ENCODE measurements at regions not wholly inside any gene's neighbourhood (a gene's known extent, or its start where the extent isn't known, plus 50 kb on each side); places are given as distances from the start of the nearest gene placed in this dataset.

DNA sequence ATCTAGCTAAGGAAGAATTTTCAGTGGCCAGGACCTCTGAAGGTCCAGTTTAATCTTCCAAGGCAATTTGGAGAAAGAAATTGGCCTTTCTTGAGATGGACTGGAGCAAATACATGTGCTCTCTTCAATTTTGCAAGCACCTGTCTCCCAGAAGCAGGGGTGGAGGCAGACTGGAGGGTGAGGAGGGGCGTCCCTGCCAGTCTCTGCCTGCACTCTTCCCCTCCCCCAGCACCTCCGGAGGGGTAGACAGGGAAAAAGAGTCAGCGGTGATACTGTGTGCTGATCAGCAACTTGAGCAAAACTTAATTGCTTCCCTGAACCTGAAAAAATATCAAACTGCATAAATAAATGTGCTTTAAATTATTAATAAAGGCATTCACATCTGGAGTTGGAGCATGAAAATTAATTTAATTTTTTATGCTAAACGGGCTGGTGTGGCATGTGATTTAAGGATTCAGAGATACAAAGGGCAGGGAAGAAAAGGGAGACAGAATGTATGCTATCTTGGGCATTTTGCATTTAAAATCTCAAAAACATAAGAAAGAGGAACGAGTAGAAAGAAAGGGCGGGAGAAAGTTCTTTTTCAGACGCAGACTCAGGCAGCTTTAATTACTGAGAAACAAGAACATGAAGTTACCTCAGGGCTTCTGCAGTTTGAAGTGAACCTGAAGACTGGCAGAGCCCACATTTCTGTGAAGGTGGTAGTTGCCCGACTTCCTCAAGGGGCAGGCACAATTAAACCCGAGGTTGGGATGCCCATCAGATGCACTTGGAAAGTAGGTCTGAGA lies 319.7 kb downstream of the UACA start:
- DNase-seq (ENCODE audit: low read depth), result no peak

DNA sequence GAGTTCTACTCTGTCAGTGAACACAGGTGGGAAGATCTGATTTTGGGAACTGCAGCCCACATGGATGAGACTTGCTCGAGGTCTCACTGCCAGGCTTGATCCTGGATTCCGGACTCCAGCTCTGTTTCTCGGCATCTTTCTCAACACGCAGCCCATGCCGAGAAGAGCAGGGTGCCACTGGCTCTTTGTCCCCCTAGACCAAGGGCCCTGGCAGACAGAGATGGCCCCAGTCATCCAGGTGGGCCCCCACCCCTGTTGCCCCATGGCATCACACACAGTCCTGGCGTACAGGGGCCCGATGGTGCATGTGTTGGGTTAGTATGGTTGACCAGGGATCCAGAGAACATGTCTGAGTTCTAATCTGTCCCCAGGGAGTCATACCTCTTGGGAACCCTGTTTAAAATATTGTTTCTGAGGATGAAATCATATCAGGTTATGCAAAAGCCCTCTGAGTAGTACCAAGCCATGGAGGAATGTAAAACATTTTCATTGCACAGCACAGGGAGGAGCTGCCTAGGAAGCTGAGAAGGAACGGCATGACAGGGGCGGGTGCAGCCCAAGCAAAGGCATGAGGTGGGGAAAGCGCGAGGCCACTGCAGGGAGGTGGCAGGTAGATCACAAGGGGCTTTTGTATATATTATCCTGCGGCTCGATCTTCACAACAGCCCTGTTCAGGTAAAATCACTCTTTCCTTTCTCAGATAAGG lies 320.6 kb downstream of the UACA start:
- DNase-seq (ENCODE audit: low read depth), result no peak

DNA sequence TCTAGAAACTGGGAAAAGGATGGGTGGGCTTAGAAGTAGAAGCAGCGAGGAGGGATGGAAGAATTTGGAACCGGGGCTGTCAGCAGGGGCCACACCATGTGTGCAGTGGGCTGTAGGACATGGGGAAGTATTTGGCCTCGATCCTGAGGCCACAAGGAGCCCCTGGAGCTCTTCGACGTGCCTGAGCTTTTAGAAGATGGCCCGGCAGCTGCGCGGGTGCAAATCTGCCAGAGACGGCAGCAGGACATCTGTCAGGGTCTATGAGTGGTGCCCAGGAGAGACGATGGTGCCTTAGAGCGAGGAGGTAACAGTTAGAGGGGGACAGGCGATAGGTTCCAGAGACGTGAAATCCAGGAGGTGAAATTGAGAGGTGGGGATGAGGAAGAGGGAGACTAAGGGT lies 321.1 kb downstream of the UACA start:
- no peak for DNase-seq (ENCODE audit: low read depth)

DNA sequence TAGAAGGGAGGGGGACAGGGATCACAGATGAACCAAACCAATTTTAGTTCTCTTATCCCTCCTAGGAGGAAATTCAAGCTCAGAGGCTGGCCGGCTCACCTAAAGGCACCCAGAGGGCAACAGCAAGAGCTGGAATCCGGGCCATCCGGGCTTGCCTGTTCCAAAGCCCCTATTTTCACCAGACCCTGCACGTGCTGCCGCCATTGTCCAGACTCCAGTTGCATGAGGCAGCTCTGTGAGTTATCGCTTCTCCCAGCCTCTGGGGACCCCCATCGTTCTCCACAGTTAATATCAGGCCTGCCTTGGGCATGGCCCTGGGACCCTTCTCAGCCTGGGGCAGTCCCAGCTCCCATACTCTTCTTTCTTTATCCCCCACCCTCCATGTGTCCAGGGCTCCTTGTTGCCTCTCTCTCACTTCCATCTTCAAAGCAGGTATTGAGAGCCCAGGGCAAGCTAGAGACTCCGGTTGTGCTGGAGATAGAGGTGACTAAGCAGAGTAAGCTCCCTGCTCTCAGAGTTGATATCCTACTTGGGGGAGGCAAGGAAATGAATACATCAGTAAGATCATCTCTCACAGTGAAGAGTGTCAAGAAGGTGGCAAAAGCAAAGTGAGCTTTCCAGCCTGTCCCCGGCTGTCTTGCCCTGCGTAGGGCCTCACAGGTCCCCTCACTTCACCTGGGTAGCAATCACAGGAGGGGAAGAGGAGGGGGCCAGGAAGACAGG lies 322.8 kb downstream of the UACA start:
- no peak for DNase-seq (ENCODE audit: low read depth)

DNA sequence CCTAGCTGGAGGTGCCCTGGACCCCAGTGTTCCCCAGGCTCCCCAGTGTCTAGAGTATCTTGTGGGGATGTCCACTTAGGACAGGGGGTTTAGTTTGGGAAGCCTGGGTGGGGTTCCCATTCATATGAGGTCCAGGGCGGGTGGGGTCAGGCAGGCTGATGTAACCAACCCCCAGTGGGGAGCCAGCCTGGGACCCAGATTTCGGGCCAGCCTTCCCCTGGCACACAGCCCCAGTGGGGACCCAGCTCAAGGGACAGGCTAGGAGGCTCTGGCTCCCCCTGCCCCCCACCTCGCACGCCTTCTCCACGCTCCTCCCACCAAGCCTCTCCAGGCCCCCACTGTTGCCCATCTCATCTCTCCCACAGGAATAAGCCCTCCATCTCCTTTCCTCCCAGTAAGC lies 323.5 kb downstream of the UACA start:
- no peak for DNase-seq (ENCODE audit: low read depth)

DNA sequence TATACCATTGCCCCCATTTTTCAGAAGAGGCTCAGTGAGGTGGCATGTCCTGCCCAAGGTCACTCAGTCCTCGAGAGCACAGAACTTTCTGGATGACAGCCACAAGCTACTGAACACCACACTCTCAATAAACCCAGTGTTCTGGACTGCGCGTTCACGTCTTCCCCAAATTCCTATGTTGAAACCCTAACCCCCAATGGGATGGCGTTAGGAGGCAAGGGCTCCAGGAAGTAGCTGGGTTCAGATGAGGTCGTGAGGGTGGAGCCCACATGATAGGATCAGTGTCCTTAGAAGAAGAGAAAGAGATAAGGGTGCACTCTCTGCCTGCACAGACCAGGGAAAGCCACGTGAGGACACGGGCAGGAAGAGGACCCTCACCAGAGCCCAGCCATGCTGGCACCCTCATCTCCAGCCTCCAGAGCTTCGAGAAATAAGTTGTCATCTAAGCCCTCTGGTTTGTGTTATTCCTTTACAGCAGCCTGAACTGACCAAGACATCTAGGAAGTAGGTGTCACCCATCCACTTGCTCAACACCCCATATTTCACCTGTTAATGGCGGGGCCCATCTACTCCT lies 324.0 kb downstream of the UACA start:
- DNase-seq (ENCODE audit: low read depth), result no peak

DNA sequence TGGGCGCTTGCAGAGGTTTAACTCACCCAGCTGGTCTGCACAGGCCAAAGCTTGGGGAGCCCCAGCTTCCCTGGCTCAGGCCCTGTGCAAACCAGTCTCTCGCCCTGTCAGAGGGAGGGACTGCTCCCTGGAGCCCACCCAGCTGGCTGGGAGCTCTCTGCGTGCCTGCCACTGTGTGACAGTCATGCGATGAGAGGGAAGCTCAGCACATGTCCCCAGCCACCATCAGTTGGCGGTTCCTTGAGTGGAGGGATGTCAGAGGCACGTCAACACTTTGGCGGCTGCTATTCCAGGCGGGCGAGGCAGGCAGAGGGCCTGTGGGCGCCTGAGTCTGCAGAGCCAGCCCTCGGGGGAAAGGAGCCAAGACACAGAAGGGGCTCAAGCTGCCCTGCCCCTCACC lies 324.6 kb downstream of the UACA start:
- no peak for DNase-seq (ENCODE audit: low read depth)

DNA sequence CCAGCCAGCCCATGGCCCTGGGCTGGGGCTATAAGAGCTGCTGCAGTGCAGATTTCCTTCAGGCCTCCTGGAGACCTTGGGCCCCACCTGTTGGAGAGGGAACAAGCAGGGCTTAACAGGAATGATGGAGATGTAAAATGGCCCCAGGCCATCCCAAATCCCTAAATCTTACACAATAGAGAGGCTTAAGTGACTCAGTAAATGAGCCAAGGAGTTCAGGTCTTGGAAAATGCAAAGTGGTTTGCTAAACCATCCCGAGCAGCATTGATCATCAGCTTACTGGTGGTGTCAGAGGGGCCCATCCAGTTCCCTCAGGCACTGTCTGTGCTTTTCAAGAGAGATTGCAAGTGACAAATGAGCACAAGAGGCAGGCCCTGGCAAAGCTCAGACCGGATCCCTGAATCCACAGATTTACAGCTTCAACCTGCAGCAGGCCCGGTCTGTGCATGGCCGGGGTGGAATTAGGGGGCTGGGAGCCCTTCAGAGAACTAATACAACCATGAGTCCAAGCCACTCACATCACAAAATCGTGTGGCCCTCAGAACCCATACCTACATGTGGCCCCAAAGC lies 325.4 kb downstream of the UACA start:
- no peak for DNase-seq (ENCODE audit: low read depth)

DNA sequence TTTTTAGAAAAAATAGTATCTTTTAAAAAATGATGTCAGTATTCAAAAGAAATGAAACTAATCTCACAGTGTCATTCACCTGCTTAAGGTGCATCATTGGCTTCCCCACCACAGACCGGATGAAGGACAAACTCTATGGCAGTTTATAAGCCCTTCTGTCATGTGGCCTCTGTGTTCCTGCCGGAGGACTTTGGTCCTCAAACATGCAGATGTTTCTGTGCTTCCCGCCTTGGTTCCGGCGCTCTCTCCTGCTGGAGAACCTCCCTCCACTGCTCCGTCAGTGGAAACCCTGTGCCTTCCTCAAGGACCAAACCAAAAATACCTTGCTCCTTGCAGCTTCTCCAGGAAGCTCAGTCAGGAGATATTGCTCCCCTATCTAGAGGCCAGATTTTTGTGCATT lies 326.3 kb downstream of the UACA start:
- DNase-seq (ENCODE audit: low read depth), result no peak

DNA sequence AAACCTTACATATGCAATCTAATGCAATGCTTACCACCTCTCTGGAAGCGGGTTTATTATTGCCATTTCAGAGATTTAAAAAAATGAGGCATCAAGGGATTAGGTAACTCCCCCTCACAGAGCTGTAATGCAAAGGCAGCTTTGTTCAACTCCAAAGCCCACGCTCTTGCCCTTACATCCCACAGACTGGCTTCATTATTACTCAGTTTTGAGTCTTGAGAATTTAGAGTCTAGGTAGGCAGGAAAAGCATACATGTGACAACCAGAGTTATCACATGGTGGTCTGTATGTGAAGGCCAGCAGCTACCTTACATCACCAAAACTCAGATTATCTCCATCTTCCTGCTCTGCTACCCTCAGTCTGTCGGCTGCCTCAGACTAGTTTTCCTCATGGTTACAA lies 326.9 kb downstream of the UACA start:
- DNase-seq (ENCODE audit: low read depth), result no peak

DNA sequence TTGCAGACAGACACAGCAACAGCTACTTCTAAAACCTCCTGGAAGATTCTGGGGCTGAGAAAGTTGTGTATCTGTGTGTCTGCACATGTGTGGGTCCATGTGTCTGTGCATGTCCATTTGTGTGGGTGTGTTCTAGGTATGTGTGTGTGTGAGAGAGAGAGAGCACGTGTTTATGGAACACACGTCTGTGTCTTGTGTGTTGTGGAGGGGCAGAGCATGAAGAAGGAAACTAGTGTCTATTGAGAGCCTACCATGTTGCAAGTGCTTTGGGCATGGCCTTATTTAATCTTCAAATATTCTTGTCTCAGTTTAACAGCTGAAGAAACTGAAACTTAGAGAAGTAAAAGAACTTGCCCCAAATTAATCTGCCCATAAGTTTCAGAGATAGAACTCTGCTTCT lies 327.5 kb downstream of the UACA start:
- DNase-seq (ENCODE audit: low read depth), result no peak

DNA sequence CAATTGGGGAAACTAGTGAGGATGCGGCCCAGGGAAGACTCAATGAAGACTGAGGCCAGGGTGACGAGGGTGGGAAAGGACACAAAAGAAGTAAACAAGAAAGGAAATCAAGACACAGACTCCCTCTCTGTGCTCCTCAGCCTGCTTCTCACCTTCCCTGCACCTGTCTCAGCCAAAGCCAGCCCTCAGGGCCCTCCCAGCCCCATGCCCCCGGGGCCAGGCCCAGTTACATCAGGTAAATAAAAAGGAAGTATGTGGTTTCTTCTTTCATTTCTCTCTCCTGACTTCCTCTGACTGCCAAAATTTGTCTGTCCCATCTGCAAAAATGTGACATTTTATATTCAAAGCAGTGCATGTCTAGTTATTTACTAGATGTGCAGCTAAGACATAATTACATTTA lies 328.0 kb downstream of the UACA start:
- no peak for DNase-seq (ENCODE audit: low read depth)

DNA sequence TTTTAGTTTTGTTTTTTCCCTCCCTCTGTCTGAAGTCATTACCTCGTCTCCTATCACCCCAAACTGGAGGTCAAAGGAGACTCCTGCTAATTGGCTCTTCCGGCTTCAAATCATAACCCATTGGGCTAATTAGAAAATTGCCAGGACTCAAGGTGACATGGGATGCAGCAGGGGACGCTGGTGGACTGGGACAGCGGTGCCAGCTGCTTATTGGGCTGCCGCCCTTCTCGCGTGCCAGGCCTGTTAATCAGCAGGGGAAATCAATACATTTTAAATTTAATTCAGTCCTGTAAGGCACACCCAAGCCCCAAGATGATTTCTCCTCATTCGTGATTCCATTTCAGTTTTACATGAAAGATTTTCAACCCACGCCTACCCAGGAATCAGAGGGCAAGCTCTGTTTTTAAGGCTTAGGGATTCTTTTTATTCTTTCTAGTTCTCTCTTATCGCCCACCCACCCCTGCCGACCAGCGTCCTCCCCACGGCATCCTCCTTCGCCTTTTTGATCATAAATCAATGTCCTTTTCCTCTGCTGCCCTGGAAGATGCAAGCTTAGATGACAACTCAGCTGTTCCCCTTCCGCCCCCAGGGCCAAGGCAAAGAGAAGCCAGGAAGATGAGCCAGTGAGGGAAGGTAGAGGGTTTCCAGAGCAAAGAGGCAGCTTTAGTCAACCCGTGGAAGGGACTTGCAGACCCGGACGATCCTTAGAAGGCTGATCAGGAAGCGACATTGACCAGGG lies 329.6 kb downstream of the UACA start:
- no peak for DNase-seq (ENCODE audit: low read depth)

DNA sequence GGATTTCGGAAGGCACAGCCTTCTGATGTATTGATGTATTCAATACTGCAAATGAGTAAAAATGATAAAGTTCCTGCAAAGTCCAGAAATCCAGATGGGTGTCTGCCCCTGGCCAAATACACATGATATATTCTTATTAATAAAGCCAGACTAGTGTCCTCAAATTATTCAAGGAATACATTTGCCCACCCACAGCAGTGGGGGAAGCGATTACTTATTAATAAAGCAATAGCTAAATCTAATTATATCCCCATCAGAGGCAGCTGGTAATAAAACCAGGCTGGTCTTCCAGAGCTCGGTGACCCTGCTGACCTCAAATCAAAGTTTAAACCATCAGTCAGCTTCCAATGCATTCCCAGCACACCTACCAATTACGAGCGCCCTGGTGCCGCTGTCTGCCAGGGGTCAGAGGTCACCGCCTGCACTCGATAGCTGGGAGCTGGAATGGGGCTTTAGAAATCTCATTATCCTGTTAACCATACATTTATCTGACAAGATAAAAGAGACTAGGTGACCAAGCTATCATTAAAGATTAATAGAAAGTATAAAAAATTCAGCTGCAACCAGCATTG lies 330.3 kb downstream of the UACA start:
- no peak for DNase-seq (ENCODE audit: low read depth)

DNA sequence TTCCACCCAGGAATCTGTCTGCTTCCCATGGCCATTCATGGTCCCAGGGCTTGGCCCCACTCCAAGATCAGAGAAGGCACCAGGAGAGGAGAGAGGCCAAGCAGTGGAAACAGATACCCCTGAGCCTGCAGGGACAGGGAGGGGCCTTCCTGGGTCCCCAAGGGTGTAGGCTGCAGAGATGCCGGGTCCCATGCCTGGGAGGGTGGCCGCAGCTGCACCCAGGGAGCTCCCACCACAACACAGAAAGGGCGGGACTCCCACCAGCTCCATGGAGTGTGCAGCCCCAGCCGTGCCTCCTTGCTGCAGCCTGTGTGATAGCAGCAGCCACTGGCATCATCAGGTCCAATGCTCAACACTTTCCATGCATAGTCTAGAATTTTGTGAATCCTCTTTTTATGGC lies 331.5 kb downstream of the UACA start:
- DNase-seq (ENCODE audit: low read depth), result no peak

DNA sequence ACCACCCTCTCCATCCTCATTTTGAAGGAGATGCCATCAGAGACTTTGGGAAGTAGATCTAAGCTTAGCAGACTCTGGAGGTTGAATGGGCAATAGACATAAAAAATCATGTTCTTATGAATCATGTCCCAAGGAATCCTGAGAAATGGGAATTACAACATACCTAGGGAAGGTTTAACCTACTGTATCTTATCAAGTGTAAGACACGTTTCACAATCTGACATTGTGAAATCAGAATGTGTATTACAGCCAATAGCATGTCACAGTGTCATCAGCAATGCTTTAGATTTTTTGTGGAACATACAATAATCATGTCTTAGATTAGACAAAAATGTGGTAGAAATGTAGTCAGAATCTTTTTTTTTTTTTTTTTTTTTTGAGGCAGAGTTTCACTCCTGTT lies 332.4 kb upstream of the TLE3 start:
- no peak for DNase-seq (ENCODE audit: low read depth)

DNA sequence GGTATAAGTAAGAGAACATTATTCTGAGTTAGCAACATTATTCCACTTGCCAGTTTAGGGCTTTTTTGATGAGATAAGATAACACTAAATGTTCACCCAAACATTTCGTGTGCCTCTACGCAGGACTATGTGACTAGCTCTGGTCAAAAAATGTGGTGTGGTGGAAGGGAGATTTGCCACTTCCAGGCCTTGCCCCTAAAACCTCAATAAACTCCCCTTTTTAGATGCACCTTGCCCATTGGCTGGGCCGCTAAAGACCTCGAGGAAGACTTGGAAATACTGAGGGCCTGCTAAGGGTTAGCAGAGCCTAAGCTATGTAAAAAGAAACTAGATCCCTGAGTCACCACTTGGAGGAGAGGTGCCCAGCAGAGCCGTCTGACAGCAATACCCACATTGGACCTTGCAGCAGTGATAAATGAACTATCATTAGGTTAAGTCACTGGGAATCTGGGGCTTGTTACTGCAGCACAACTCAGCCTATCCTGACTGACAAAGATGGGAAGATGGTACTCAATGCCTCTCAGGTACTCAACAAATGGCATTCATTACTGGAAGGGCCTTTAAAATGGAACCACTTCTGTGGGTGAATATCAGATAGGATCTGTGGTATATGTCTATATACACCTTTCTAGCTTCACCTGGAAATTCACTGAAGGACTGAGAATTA lies 331.5 kb upstream of the TLE3 start:
- DNase-seq (ENCODE audit: low read depth), result no peak

DNA sequence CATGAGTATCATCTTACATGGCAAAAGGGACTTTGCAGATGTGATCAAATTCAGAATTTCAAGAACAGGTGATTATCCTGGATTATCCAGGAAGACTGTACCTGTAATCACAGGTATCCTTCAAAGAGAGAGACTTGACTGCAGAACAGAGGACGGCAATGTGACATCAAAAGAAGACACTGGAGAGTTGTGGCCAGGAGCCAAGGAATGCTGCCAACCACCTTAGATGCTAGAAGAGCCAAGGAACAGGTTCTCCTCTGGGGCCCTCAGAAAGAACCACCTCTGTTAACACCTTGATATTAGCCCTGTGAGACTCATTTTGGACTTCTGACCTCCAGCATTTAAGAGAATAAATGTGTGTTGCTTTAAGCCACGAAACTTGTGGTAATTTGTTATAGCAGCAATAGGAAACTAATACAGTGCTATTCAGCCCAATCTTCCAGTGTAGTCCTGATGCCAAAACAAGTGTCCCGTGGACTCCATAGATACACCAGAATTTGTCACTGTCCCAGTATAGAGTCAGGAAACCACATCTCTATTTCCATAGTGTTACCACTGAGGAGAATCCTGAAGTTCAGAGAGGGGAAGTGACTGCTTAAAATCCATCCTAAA lies 330.6 kb upstream of the TLE3 start:
- DNase-seq (ENCODE audit: low read depth), result no peak

DNA sequence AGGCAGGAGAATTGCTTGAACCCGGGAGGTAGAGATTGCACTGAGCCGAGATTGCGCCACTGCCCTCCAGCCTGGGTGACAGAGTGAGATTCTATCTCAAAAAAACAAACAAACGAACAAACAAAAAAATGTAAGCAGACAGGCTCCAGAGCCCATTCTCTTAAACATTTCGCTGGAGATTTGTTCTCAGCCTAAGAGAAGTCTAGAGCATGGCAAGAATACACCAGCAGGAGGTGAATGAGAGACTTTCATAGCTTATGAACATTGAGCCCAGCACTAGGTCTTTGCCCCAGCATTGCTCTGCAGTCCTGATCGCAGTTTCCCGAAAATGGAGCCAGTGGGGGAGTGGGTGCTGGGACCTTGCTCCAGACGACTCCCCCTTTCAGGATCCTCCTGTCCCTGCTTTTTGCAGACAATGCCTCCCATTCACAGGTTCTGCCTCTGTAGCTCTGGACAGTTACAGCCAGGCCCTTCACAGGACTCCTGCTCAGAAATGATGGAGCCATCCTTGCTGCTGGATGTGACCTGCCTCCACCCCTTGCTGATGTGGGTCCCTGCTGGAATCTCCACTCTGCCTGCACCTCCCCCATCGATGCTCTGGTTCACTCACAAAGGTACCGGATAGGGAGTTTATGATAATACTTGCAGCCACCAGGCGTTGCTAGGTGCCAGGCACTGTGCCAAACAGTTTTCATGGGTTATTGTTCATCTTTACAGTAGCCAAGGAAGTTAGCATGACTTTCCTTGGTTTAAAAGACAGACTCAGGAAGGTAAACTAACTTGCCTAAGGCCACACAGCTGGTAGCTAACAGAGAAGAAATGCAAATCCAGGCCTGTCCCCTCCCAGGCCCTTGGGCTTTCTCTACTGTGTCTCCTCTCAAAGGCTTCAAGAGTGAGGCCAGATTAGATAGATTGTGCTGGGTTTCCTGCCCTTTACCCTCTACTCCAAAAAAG lies 329.7 kb upstream of the TLE3 start:
- no peak for DNase-seq (ENCODE audit: low read depth)
